Nephron (organoid): ENCODE measurements at regions not wholly inside any gene's neighbourhood (a gene's known extent, or its start where the extent isn't known, plus 50 kb on each side); places are given as distances from the start of the nearest gene placed in this dataset.
A peak's percentile ranks its signal among the peaks of the same experiment; 100 is the strongest.
"Not testable (repeated sequence)": the region's sequence is repeated elsewhere in the genome, so short reads cannot be mapped to it uniquely, and the experiment has no call there.

Experiments
- H3K27ac Mint-ChIP-seq, 3 experiments: 2 replicates each; pipeline ENCODE4 v1.8.0; 2020; ENCODE audit warnings: mixed read lengths in 3 of 3, mild to moderate bottlenecking in 2 of 3, moderate library complexity in 1 of 3
- H3K27me3 Mint-ChIP-seq: 2 replicates; pipeline ENCODE4 v1.8.0; 2021; ENCODE audit warnings: low read depth, mild to moderate bottlenecking, moderate library complexity, mixed read lengths
- H3K36me3 Mint-ChIP-seq: 2 replicates; pipeline ENCODE4 v1.8.0; 2020; ENCODE audit warnings: low read depth, mixed read lengths
- H3K4me1 Mint-ChIP-seq: 2 replicates; pipeline ENCODE4 v1.8.0; 2020; ENCODE audit warnings: mixed read lengths
- H3K4me3 Mint-ChIP-seq, 3 experiments: 2 replicates each; pipeline ENCODE4 v1.8.0; 2020; ENCODE audit warnings: mild to moderate bottlenecking in 3 of 3, mixed read lengths in 3 of 3, moderate library complexity in 2 of 3
- H3K9me3 Mint-ChIP-seq: 2 replicates; pipeline ENCODE4 v1.8.0; 2020; ENCODE audit warnings: mixed read lengths
- CTCF ChIP-seq, 3 experiments: fragments of 200-600 bp; sonication (generic); IDR thresholded peaks; one replicate each; pipeline ENCODE4 v1.5.0; 2021; ENCODE audit warnings: antibody characterized with exemption in 3 of 3; ENCODE audit not compliant: unreplicated experiment in 3 of 3

GRCh38 chr3:194032828-194033435 is 103.0 kb upstream of the HES1 start:
- Mint-ChIP-seq H3K4me1 (peaks cover 56% of the 10 kb centered on the region), H3K27ac (peak overlapping the region; percentile 3 to 73 (median 72)), H3K4me3 (no peak overlapping the region), H3K27me3 (peaks cover 26% of the 10 kb centered on the region), H3K9me3 (no peaks in the 10 kb centered on the region), H3K36me3 (no peaks in the 10 kb centered on the region)
- no peak for TF ChIP-seq CTCF (IDR thresholded peaks at IDR 0.05; ENCODE audit: unreplicated experiment in 3 of 3)

- no peak for TF ChIP-seq CTCF (IDR thresholded peaks at IDR 0.05; ENCODE audit: unreplicated experiment in 3 of 3)
- H3K27ac Mint-ChIP-seq = peak overlapping the region; percentile 49 to 53 (median 53)
- no peaks in the 10 kb centered on the region for H3K9me3 Mint-ChIP-seq
- H3K36me3 Mint-ChIP-seq = no peaks in the 10 kb centered on the region
- no peak overlapping the region for H3K4me3 Mint-ChIP-seq
- peaks cover 72% of the 10 kb centered on the region for H3K4me1 Mint-ChIP-seq
- H3K27me3 Mint-ChIP-seq = peaks cover 26% of the 10 kb centered on the region
These were observed 101.3 kb upstream of the HES1 start for GRCh38 chr3:194034346-194035336.

- Mint-ChIP-seq H3K4me1 (peaks cover 72% of the 10 kb centered on the region), H3K4me3 (no peak overlapping the region), H3K27ac (peak overlapping the region in 2 of 3 experiments; percentile 22 to 49), H3K36me3 (no peaks in the 10 kb centered on the region), H3K9me3 (no peaks in the 10 kb centered on the region), H3K27me3 (peaks cover 26% of the 10 kb centered on the region)
- no peak for TF ChIP-seq CTCF (IDR thresholded peaks at IDR 0.05; ENCODE audit: unreplicated experiment in 3 of 3)
These were observed 100.4 kb upstream of the HES1 start for GRCh38 chr3:194035406-194036138.

- H3K4me1 Mint-ChIP-seq = peaks cover 75% of the 10 kb centered on the region
- no peak overlapping the region for H3K4me3 Mint-ChIP-seq
- no peak for TF ChIP-seq CTCF (IDR thresholded peaks at IDR 0.05; ENCODE audit: unreplicated experiment in 3 of 3)
- peaks cover 26% of the 10 kb centered on the region for H3K27me3 Mint-ChIP-seq
- no peaks in the 10 kb centered on the region for H3K9me3 Mint-ChIP-seq
- H3K27ac Mint-ChIP-seq = no peak overlapping the region
- no peaks in the 10 kb centered on the region for H3K36me3 Mint-ChIP-seq
These were observed 99.1 kb upstream of the HES1 start for GRCh38 chr3:194036842-194037241.

- Mint-ChIP-seq H3K27me3 (peaks cover 19% of the 10 kb centered on the region), H3K27ac (peak overlapping the region in 1 of 3 experiments; percentile 56), H3K4me1 (peaks cover 72% of the 10 kb centered on the region)
- H3K9me3 Mint-ChIP-seq, H3K36me3 Mint-ChIP-seq, H3K4me3 Mint-ChIP-seq: not testable (repeated sequence)
These were observed 97.6 kb upstream of the HES1 start for GRCh38 chr3:194038346-194038745.

- H3K36me3 Mint-ChIP-seq = no peaks in the 10 kb centered on the region
- H3K4me3 Mint-ChIP-seq = no peak overlapping the region
- no peak for TF ChIP-seq CTCF (IDR thresholded peaks at IDR 0.05; ENCODE audit: unreplicated experiment in 3 of 3)
- peak overlapping the region in 2 of 3 experiments; percentile 4 to 56 for H3K27ac Mint-ChIP-seq
- H3K4me1 Mint-ChIP-seq = peaks cover 72% of the 10 kb centered on the region
- H3K9me3 Mint-ChIP-seq = no peaks in the 10 kb centered on the region
- H3K27me3 Mint-ChIP-seq = peaks cover 16% of the 10 kb centered on the region
These were observed 97.0 kb upstream of the HES1 start for GRCh38 chr3:194038960-194039359.
